ENCODE measurements at regions not wholly inside any gene's neighbourhood (a gene's known extent, or its start where the extent isn't known, plus 50 kb on each side); places are given as distances from the start of the nearest gene placed in this dataset.

DNA sequence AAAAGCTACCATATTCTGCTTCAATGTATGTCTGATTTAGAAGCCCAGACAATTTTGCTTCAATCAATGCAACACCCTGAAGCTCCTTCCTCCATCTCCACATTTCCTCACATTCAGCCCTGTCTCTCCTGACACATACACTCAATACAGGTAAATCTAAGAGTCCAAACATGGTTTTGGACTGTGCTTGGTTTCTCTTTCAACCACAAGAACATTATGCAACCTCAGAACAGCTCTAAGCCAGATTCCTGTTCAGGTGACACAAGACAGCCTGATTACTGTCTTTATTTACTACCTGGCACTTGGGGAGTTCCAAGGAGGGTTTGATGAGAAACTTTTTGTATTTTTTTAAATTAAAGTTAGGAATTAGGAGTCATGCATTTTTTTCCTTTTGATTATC, 307.5 kb upstream of the SLIT2 start:
- TF ChIP-seq EP300 (IDR thresholded peaks at IDR 0.05; ENCODE audit: borderline replicate concordance in 1 of 2, low read depth in 1 of 2, low read length in 1 of 2) (no peak), CHD2 (IDR thresholded peaks at IDR 0.05; ENCODE audit: low read length, partially characterized antibody) (no peak), FOXM1 (IDR thresholded peaks at IDR 0.05; ENCODE audit: low read depth) (no peak), MEF2A (IDR thresholded peaks at IDR 0.05; ENCODE audit: borderline replicate concordance, low read depth) (no peak), NRF1 (IDR thresholded peaks at IDR 0.05; ENCODE audit: low read depth, low read length) (no peak), EZH2phosphoT487 (IDR thresholded peaks at IDR 0.05; ENCODE audit: borderline replicate concordance, low read depth) (no peak), TCF12 (IDR thresholded peaks at IDR 0.05) (no peak), RCOR1 (IDR thresholded peaks at IDR 0.05; ENCODE audit: low read length) (no peak), ELF1 (IDR thresholded peaks at IDR 0.05) (no peak), RAD21 (IDR thresholded peaks at IDR 0.05; ENCODE audit: low read length) (no peak), POLR2AphosphoS5 (IDR thresholded peaks at IDR 0.05; ENCODE audit: low read depth, low read length) (no peak), FOXJ3 (CRISPR knock-in tag; IDR thresholded peaks at IDR 0.05) (no peak)
- TF ChIP-seq, protein P1, sequence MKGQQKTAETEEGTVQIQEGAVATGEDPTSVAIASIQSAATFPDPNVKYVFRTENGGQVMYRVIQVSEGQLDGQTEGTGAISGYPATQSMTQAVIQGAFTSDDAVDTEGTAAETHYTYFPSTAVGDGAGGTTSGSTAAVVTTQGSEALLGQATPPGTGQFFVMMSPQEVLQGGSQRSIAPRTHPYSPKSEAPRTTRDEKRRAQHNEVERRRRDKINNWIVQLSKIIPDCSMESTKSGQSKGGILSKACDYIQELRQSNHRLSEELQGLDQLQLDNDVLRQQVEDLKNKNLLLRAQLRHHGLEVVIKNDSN (IDR thresholded peaks at IDR 0.05; ENCODE audit: borderline replicate concordance, low read depth) = no peak
- TF ChIP-seq, protein P2, sequence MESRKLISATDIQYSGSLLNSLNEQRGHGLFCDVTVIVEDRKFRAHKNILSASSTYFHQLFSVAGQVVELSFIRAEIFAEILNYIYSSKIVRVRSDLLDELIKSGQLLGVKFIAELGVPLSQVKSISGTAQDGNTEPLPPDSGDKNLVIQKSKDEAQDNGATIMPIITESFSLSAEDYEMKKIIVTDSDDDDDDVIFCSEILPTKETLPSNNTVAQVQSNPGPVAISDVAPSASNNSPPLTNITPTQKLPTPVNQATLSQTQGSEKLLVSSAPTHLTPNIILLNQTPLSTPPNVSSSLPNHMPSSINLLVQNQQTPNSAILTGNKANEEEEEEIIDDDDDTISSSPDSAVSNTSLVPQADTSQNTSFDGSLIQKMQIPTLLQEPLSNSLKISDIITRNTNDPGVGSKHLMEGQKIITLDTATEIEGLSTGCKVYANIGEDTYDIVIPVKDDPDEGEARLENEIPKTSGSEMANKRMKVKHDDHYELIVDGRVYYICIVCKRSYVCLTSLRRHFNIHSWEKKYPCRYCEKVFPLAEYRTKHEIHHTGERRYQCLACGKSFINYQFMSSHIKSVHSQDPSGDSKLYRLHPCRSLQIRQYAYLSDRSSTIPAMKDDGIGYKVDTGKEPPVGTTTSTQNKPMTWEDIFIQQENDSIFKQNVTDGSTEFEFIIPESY (IDR thresholded peaks at IDR 0.05; ENCODE audit: borderline replicate concordance, low read depth) = no peak
- TF ChIP-seq, protein P3, sequence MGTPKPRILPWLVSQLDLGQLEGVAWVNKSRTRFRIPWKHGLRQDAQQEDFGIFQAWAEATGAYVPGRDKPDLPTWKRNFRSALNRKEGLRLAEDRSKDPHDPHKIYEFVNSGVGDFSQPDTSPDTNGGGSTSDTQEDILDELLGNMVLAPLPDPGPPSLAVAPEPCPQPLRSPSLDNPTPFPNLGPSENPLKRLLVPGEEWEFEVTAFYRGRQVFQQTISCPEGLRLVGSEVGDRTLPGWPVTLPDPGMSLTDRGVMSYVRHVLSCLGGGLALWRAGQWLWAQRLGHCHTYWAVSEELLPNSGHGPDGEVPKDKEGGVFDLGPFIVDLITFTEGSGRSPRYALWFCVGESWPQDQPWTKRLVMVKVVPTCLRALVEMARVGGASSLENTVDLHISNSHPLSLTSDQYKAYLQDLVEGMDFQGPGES (IDR thresholded peaks at IDR 0.05; ENCODE audit: low read depth, low read length) = no peak
- TF ChIP-seq, protein P4, sequence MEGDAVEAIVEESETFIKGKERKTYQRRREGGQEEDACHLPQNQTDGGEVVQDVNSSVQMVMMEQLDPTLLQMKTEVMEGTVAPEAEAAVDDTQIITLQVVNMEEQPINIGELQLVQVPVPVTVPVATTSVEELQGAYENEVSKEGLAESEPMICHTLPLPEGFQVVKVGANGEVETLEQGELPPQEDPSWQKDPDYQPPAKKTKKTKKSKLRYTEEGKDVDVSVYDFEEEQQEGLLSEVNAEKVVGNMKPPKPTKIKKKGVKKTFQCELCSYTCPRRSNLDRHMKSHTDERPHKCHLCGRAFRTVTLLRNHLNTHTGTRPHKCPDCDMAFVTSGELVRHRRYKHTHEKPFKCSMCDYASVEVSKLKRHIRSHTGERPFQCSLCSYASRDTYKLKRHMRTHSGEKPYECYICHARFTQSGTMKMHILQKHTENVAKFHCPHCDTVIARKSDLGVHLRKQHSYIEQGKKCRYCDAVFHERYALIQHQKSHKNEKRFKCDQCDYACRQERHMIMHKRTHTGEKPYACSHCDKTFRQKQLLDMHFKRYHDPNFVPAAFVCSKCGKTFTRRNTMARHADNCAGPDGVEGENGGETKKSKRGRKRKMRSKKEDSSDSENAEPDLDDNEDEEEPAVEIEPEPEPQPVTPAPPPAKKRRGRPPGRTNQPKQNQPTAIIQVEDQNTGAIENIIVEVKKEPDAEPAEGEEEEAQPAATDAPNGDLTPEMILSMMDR (IDR thresholded peaks at IDR 0.05) = no peak
- Histone ChIP-seq H3K4me3 (ENCODE audit: low read depth in 2 of 2, low read length in 1 of 2) (no peak overlapping the region), H3K36me3 (replicated peaks in 1 of 2; ENCODE audit: control insufficient read depth in 1 of 2, insufficient read depth in 2 of 2, low read length in 1 of 2) (no peaks in the 10 kb centered on the region), H3K4me2 (no peak overlapping the region), H3K9ac (no peak overlapping the region), H3K27ac (ENCODE audit: low read depth in 2 of 2, low read length in 1 of 2) (no peak overlapping the region; a peak in 1 of 4 replicates), H3K9me2 (no peaks in the 10 kb centered on the region; the same call in 1 of the 2 replicates), H3K4me1 (ENCODE audit: control insufficient read depth in 1 of 2, insufficient read depth in 2 of 2, low read depth in 1 of 2, low read length in 1 of 2) (peaks cover 19 to 20% of the 10 kb centered on the region in 2 experiments), H2AFZ (ENCODE audit: low read depth) (no peak overlapping the region), H3K79me2 (ENCODE audit: insufficient read depth) (no peaks in the 10 kb centered on the region), H4K20me1 (ENCODE audit: insufficient read depth) (no peaks in the 10 kb centered on the region), H3K27me3 (ENCODE audit: insufficient read depth) (no peaks in the 10 kb centered on the region), H3K9me3 (no peaks in the 10 kb centered on the region), H3F3A (replicated peaks; ENCODE audit: insufficient read depth) (peaks cover 15% of the 10 kb centered on the region)
- POLR2A ChIA-PET = no interaction called here
- CTCF ChIA-PET = interaction anchor here (1.4 kb wide), 1 partner anchor 304 kb away, joined by 6 read pairs; no protein-coding TSS in a partner anchor
- no peak for DNase-seq

Measured in SK-N-SH (cell line).